ENCODE measurements at regions not wholly inside any gene's neighbourhood (a gene's known extent, or its start where the extent isn't known, plus 50 kb on each side); places are given as distances from the start of the nearest gene placed in this dataset.
"Not testable (repeated sequence)": the region's sequence is repeated elsewhere in the genome, so short reads cannot be mapped to it uniquely, and the experiment has no call there.

GRCh38 chr17:71799657-71800056 is 321.2 kb upstream of the SOX9 start:
- Histone ChIP-seq H3K4me3 (no peak overlapping the region), H3K36me3 (no peaks in the 10 kb centered on the region), H3K4me1 (replicated peaks) (no peaks in the 10 kb centered on the region), H3K27me3 (replicated peaks; ENCODE audit: insufficient read depth) (no peaks in the 10 kb centered on the region), H3K9me3 (no peaks in the 10 kb centered on the region), H3K27ac (no peak overlapping the region)
- 84% methylated on average over 3 of the region's 3 CpGs for WGBS
- no peak for DNase-seq (ENCODE audit: low spot score)
- intact Hi-C loops (cut with DNase I) = no loop called here
- no peak for TF ChIP-seq POLR2A (IDR thresholded peaks at IDR 0.05)
- TF ChIP-seq CTCF (IDR thresholded peaks at IDR 0.05) = no peak
- no peak for TF ChIP-seq POLR2AphosphoS5 (IDR thresholded peaks at IDR 0.05)

GRCh38 chr17:71801301-71801700 is 319.5 kb upstream of the SOX9 start:
- H3K27me3 ChIP-seq (replicated peaks; ENCODE audit: insufficient read depth) = no peaks in the 10 kb centered on the region
- DNase-seq (ENCODE audit: low spot score) = no peak
- H3K4me3 ChIP-seq = no peak overlapping the region
- 56% methylated on average over 6 of the region's 6 CpGs for WGBS
- intact Hi-C loops (cut with DNase I) = no loop called here
- H3K4me1 ChIP-seq (replicated peaks) = no peaks in the 10 kb centered on the region
- H3K36me3 ChIP-seq = no peaks in the 10 kb centered on the region
- TF ChIP-seq POLR2A (IDR thresholded peaks at IDR 0.05) = no peak
- no peak for TF ChIP-seq POLR2AphosphoS5 (IDR thresholded peaks at IDR 0.05)
- H3K9me3 ChIP-seq = no peaks in the 10 kb centered on the region
- no peak overlapping the region for H3K27ac ChIP-seq

- intact Hi-C loops (cut with DNase I) = no loop called here
- H3K27me3 ChIP-seq (replicated peaks; ENCODE audit: insufficient read depth) = no peaks in the 10 kb centered on the region
- 98% methylated on average over 3 of the region's 3 CpGs for WGBS
- TF ChIP-seq POLR2AphosphoS5 (IDR thresholded peaks at IDR 0.05) (no peak), CTCF (IDR thresholded peaks at IDR 0.05) (no peak), POLR2A (IDR thresholded peaks at IDR 0.05) (no peak)
- H3K36me3 ChIP-seq = no peaks in the 10 kb centered on the region
- DNase-seq (ENCODE audit: low spot score) = no peak
- no peak overlapping the region for H3K27ac ChIP-seq
- no peaks in the 10 kb centered on the region for H3K4me1 ChIP-seq (replicated peaks)
- no peaks in the 10 kb centered on the region for H3K9me3 ChIP-seq
- H3K4me3 ChIP-seq = no peak overlapping the region
These were observed 318.2 kb upstream of the SOX9 start for GRCh38 chr17:71802663-71803062.

- no peak for DNase-seq (ENCODE audit: low spot score)
- Histone ChIP-seq H3K4me1 (replicated peaks) (no peaks in the 10 kb centered on the region), H3K9me3 (no peaks in the 10 kb centered on the region), H3K4me3 (no peak overlapping the region), H3K27ac (no peak overlapping the region), H3K36me3 (no peaks in the 10 kb centered on the region), H3K27me3 (replicated peaks; ENCODE audit: insufficient read depth) (no peaks in the 10 kb centered on the region)
- WGBS = 97% methylated on average over 1 of the region's 1 CpG
- TF ChIP-seq POLR2A (IDR thresholded peaks at IDR 0.05) = no peak
- TF ChIP-seq CTCF (IDR thresholded peaks at IDR 0.05) = no peak
- TF ChIP-seq POLR2AphosphoS5 (IDR thresholded peaks at IDR 0.05) = no peak
- intact Hi-C loops (cut with DNase I) = no loop called here
These were observed 317.1 kb upstream of the SOX9 start for GRCh38 chr17:71803656-71804284.

GRCh38 chr17:71809537-71809936 is 311.3 kb upstream of the SOX9 start:
- no peak for DNase-seq (ENCODE audit: low spot score)
- TF ChIP-seq POLR2A (IDR thresholded peaks at IDR 0.05) (no peak), CTCF (IDR thresholded peaks at IDR 0.05) (no peak), POLR2AphosphoS5 (IDR thresholded peaks at IDR 0.05) (no peak)
- H3K4me1 ChIP-seq (replicated peaks) = no peaks in the 10 kb centered on the region
- no peak overlapping the region for H3K27ac ChIP-seq
- H3K27me3 ChIP-seq (replicated peaks; ENCODE audit: insufficient read depth) = no peaks in the 10 kb centered on the region
- no peak overlapping the region for H3K4me3 ChIP-seq
- no peaks in the 10 kb centered on the region for H3K9me3 ChIP-seq
- intact Hi-C loops (cut with DNase I) = no loop called here
- no peaks in the 10 kb centered on the region for H3K36me3 ChIP-seq

GRCh38 chr17:71813861-71814260 is 307.0 kb upstream of the SOX9 start:
- H3K27me3 ChIP-seq (replicated peaks; ENCODE audit: insufficient read depth); DNase-seq (ENCODE audit: low spot score); H3K27ac ChIP-seq; intact Hi-C loops (cut with DNase I); H3K9me3 ChIP-seq; H3K36me3 ChIP-seq; H3K4me3 ChIP-seq; H3K4me1 ChIP-seq (replicated peaks): not testable (repeated sequence)
